IMR-90 (cell line): ENCODE measurements at regions not wholly inside any gene's neighbourhood (a gene's known extent, or its start where the extent isn't known, plus 50 kb on each side); places are given as distances from the start of the nearest gene placed in this dataset.

Experiments
- ATAC-seq: fragments of 200-7000 bp; cut with Tn5 transposase; 2 replicates; pipeline ENCODE4 v1.9.1; 2020; ENCODE audit warnings: low read depth, mild to moderate bottlenecking, moderate library complexity
- BruUV-seq: library from RNA; stranded (reverse); fragments of 400-500 nt; replicated peaks from 2 replicates; lab custom pipeline; 2021; lab: Mats Ljungman, UMichigan
- CTCF ChIA-PET: fragments of 300-600 bp; formaldehyde crosslinking; extraction: SDS; loops from one replicate; lab custom pipeline; 2021; ENCODE audit warnings: antibody characterized with exemption; lab: Yijun Ruan, JAX
- POLR2A ChIA-PET: fragments of 300-600 bp; sonication (Branson Sonifier 250); formaldehyde crosslinking; loops from one replicate; lab custom pipeline; 2022; ENCODE audit warnings: antibody characterized with exemption; ENCODE audit not compliant: unreplicated experiment; lab: Charles Lee
- DNase-seq: peaks from one replicate; pipeline ENCODE4 v3.0.0; 2013
- H2AFZ ChIP-seq: replicated peaks from 2 replicates; pipeline ENCODE3; 2013; ENCODE audit warnings: low read length, mild to moderate bottlenecking; ENCODE audit not compliant: poor library complexity
- H2AK5ac ChIP-seq: 2 replicates; pipeline ENCODE4 v1.6.1; 2013; ENCODE audit warnings: low read depth, low read length, inconsistent platforms
- H2AK9ac ChIP-seq: replicated peaks from 2 replicates; pipeline ENCODE3; 2013; ENCODE audit warnings: mild to moderate bottlenecking, low read depth, low read length, moderate library complexity; ENCODE audit not compliant: poor library complexity
- H2BK120ac ChIP-seq: 2 replicates; pipeline ENCODE4 v1.6.1; 2013; ENCODE audit warnings: low read depth, low read length, inconsistent platforms
- H2BK15ac ChIP-seq: 3 replicates; pipeline ENCODE4 v1.6.1; 2013; ENCODE audit warnings: low read depth, low read length, inconsistent platforms
- H2BK20ac ChIP-seq: 2 replicates; pipeline ENCODE4 v1.6.1; 2013; ENCODE audit warnings: low read depth, mild to moderate bottlenecking, inconsistent platforms, low read length, moderate library complexity
- H2BK5ac ChIP-seq: 2 replicates; pipeline ENCODE4 v1.6.1; 2013; ENCODE audit warnings: mild to moderate bottlenecking, low read depth, low read length, inconsistent platforms; ENCODE audit not compliant: poor library complexity, severe bottlenecking
- H3K14ac ChIP-seq: replicated peaks from 2 replicates; pipeline ENCODE4 v1.6.1; 2013; ENCODE audit warnings: low read depth, low read length, inconsistent platforms
- H3K18ac ChIP-seq: 2 replicates; pipeline ENCODE4 v1.6.1; 2013; ENCODE audit warnings: low read depth, low read length, control low read depth
- H3K23ac ChIP-seq: 2 replicates; pipeline ENCODE4 v1.6.1; 2013; ENCODE audit warnings: low read depth, low read length, inconsistent platforms
- H3K27ac ChIP-seq: 2 replicates; pipeline ENCODE4 v1.5.1; 2013; ENCODE audit warnings: mild to moderate bottlenecking, control low read depth, low read length; ENCODE audit not compliant: insufficient read depth
- H3K27me3 ChIP-seq: 2 replicates; pipeline ENCODE4 v1.6.1; 2013; ENCODE audit warnings: low read length; ENCODE audit not compliant: control insufficient read depth, insufficient read depth
- H3K36me3 ChIP-seq: 2 replicates; pipeline ENCODE4 v1.6.1; 2013; ENCODE audit warnings: low read length, mixed read lengths; ENCODE audit not compliant: control insufficient read depth, insufficient read depth
- H3K4ac ChIP-seq: 2 replicates; pipeline ENCODE4 v1.6.1; 2013; ENCODE audit warnings: low read depth, low read length, inconsistent platforms
- H3K4me1 ChIP-seq: 2 replicates; pipeline ENCODE4 v1.6.1; 2013; ENCODE audit warnings: low read length, mixed read lengths; ENCODE audit not compliant: control insufficient read depth, insufficient read depth
- H3K4me2 ChIP-seq: 2 replicates; pipeline ENCODE4 v1.6.1; 2013; ENCODE audit warnings: low read depth, mild to moderate bottlenecking, control low read depth, low read length, moderate library complexity
- H3K4me3 ChIP-seq: 2 replicates; pipeline ENCODE4 v1.5.1; 2013; ENCODE audit warnings: low read depth, mild to moderate bottlenecking, control low read depth, low read length, moderate library complexity; ENCODE audit not compliant: insufficient read depth
- H3K56ac ChIP-seq: 2 replicates; pipeline ENCODE4 v1.6.1; 2013; ENCODE audit warnings: low read length, inconsistent platforms; ENCODE audit not compliant: insufficient read depth; ENCODE audit errors: extremely low read depth
- H3K79me1 ChIP-seq, 2 experiments: 2 replicates each; pipeline ENCODE4 v1.6.1; 2013; ENCODE audit warnings: low read length in 2 of 2, inconsistent platforms in 1 of 2, low read depth in 1 of 2
- H3K9ac ChIP-seq: 2 replicates; pipeline ENCODE4 v1.6.1; 2013; ENCODE audit warnings: low read depth, low read length, control low read depth
- H3K9me1 ChIP-seq: 2 replicates; pipeline ENCODE4 v1.6.1; 2013; ENCODE audit warnings: low read length, inconsistent platforms; ENCODE audit not compliant: insufficient read depth
- H3K9me3 ChIP-seq: 2 replicates; pipeline ENCODE4 v1.6.1; 2013; ENCODE audit warnings: low read length; ENCODE audit not compliant: control insufficient read depth, insufficient read depth
- H4K20me1 ChIP-seq: 2 replicates; pipeline ENCODE4 v1.6.1; 2013; ENCODE audit warnings: low read length, inconsistent platforms; ENCODE audit not compliant: insufficient read depth
- H4K5ac ChIP-seq: 2 replicates; pipeline ENCODE4 v1.6.1; 2013; ENCODE audit warnings: mild to moderate bottlenecking, low read depth, low read length, control low read depth
- H4K8ac ChIP-seq, 2 experiments: 2 replicates each; pipeline ENCODE4 v1.6.1; 2013; ENCODE audit warnings: low read depth in 2 of 2, low read length in 2 of 2, control low read depth in 1 of 2, inconsistent platforms in 1 of 2
- H4K91ac ChIP-seq: 2 replicates; pipeline ENCODE4 v1.6.1; 2013; ENCODE audit warnings: low read depth, low read length, inconsistent platforms; ENCODE audit not compliant: insufficient read depth
- CHD1 ChIP-seq: IDR thresholded peaks from 2 replicates; pipeline ENCODE4 v1.6.1; 2012; ENCODE audit warnings: low read depth, low read length, improper control_type of control experiment
- CTCF ChIP-seq: conservative IDR thresholded peaks from 2 replicates; pipeline ENCODE4 v1.5.1; 2012; ENCODE audit warnings: mild to moderate bottlenecking, low read depth, low read length, improper control_type of control experiment
- FOS ChIP-seq: fragments of 150-350 bp; IDR thresholded peaks from 2 replicates; pipeline ENCODE4 v1.6.1; 2016; ENCODE audit warnings: low read depth, low read length
- MAZ ChIP-seq: IDR thresholded peaks from 2 replicates; pipeline ENCODE4 v1.6.1; 2012; ENCODE audit warnings: low read depth, mild to moderate bottlenecking, low read length, improper control_type of control experiment, moderate library complexity, borderline replicate concordance
- MXI1 ChIP-seq: IDR thresholded peaks from 2 replicates; pipeline ENCODE4 v1.6.1; 2012; ENCODE audit warnings: low read depth, mild to moderate bottlenecking, low read length, moderate library complexity, borderline replicate concordance
- NFE2L2 ChIP-seq: fragments of 150-350 bp; IDR thresholded peaks from 2 replicates; pipeline ENCODE4 v1.6.1; 2016; ENCODE audit warnings: low read depth, mild to moderate bottlenecking, low read length
- POLR2A ChIP-seq: IDR thresholded peaks from 2 replicates; pipeline ENCODE4 v1.6.1; 2012; ENCODE audit warnings: mild to moderate bottlenecking, low read depth, low read length
- RAD21 ChIP-seq: IDR thresholded peaks from 2 replicates; pipeline ENCODE4 v1.6.1; 2012; ENCODE audit warnings: low read length, improper control_type of control experiment
- RCOR1 ChIP-seq: IDR thresholded peaks from 2 replicates; pipeline ENCODE4 v1.6.1; 2012; ENCODE audit warnings: mild to moderate bottlenecking, low read length, improper control_type of control experiment; ENCODE audit not compliant: insufficient replicate concordance
- RFX5 ChIP-seq: IDR thresholded peaks from 2 replicates; pipeline ENCODE4 v1.8.0; 2012; ENCODE audit warnings: low read depth, mild to moderate bottlenecking, low read length, moderate library complexity
- SMC3 ChIP-seq: fragments of 150-350 bp; IDR thresholded peaks from 2 replicates; pipeline ENCODE4 v1.6.1; 2016; ENCODE audit warnings: low read depth, mild to moderate bottlenecking, antibody characterized with exemption, low read length, moderate library complexity
- WGBS, 2 experiments: methylation state at CpG; one replicate each; pipeline versions ENCODE4 v1.1.5 to v1.1.7; 2013; ENCODE audit warnings: missing lambda C conversion rate in 2 of 2; ENCODE audit not compliant: insufficient read length in 1 of 2; ENCODE audit errors: extremely low coverage in 2 of 2; 5-methylcytosine and 5-hydroxymethylcytosine counted together
- dilution Hi-C: fragments of 300-500 bp; cut with HindIII; formaldehyde crosslinking; loops from one replicate; pipeline ENCODE4 v1.14.3; 2018; ENCODE audit warnings: low sequenced_read_pairs; ENCODE audit not compliant: unreplicated experiment
- in situ Hi-C: fragments of 300-500 bp; cut with MboI; formaldehyde crosslinking; loops from 3 replicates; pipeline ENCODE4 v1.14.3; 2019; ENCODE audit warnings: low sequenced_read_pairs, inconsistent platforms, mixed read lengths
- intact Hi-C: fragments of 100-400 bp; cut with micrococcal nuclease; formaldehyde crosslinking; loops from 2 replicates; pipeline ENCODE4 v1.10.0; 2022
- TF ChIP-seq, protein P1 (sequence below): fragments of 150-350 bp; IDR thresholded peaks from 2 replicates; pipeline ENCODE4 v1.6.1; 2016; ENCODE audit warnings: low read depth, mild to moderate bottlenecking, low read length, moderate library complexity, borderline replicate concordance
- TF ChIP-seq, protein P2 (sequence below): fragments of 150-350 bp; IDR thresholded peaks from 2 replicates; pipeline ENCODE4 v1.6.1; 2017; ENCODE audit warnings: mild to moderate bottlenecking, antibody characterized with exemption, low read length, low read depth

- no peaks in the 10 kb centered on the region; the same call in 1 of the 2 replicates for H3K9me3 ChIP-seq
- no peaks in the 10 kb centered on the region for H3K4me1 ChIP-seq
- H4K91ac ChIP-seq: no peak overlapping the region
- ATAC-seq: no peak
- no peaks in the 10 kb centered on the region for H3K79me1 ChIP-seq
- H3K56ac ChIP-seq: no peak overlapping the region
- no peak overlapping the region for H2AFZ ChIP-seq
- H3K14ac ChIP-seq: no peak overlapping the region
- in situ Hi-C loops (no loop called here), dilution Hi-C loops (no loop called here), intact Hi-C loops (no loop called here)
- H3K9ac ChIP-seq: no peak overlapping the region
- H2AK9ac ChIP-seq: no peak overlapping the region
- TF ChIP-seq SMC3: no peak
- no peak for TF ChIP-seq RFX5
- no peak for TF ChIP-seq CTCF
- TF ChIP-seq, protein P1, sequence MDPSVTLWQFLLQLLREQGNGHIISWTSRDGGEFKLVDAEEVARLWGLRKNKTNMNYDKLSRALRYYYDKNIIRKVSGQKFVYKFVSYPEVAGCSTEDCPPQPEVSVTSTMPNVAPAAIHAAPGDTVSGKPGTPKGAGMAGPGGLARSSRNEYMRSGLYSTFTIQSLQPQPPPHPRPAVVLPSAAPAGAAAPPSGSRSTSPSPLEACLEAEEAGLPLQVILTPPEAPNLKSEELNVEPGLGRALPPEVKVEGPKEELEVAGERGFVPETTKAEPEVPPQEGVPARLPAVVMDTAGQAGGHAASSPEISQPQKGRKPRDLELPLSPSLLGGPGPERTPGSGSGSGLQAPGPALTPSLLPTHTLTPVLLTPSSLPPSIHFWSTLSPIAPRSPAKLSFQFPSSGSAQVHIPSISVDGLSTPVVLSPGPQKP: no peak
- no peak for TF ChIP-seq MXI1
- TF ChIP-seq RAD21: no peak
- no peak for TF ChIP-seq MAZ
- no peak for TF ChIP-seq RCOR1
- TF ChIP-seq POLR2A: no peak
- TF ChIP-seq, protein P2, sequence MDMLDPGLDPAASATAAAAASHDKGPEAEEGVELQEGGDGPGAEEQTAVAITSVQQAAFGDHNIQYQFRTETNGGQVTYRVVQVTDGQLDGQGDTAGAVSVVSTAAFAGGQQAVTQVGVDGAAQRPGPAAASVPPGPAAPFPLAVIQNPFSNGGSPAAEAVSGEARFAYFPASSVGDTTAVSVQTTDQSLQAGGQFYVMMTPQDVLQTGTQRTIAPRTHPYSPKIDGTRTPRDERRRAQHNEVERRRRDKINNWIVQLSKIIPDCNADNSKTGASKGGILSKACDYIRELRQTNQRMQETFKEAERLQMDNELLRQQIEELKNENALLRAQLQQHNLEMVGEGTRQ: no peak
- TF ChIP-seq NFE2L2: no peak
- no peak for TF ChIP-seq FOS
- no peak for TF ChIP-seq CHD1
- no peak overlapping the region for H3K4ac ChIP-seq
- no peak for DNase-seq
- no peak overlapping the region for H2BK120ac ChIP-seq
- no peak overlapping the region for H4K5ac ChIP-seq
- H3K27me3 ChIP-seq: no peaks in the 10 kb centered on the region
- no peak overlapping the region for H3K18ac ChIP-seq
- H2BK20ac ChIP-seq: no peak overlapping the region
- BruUV-seq: no TSS peak
- no peak overlapping the region for H3K27ac ChIP-seq
- no peak overlapping the region for H3K4me2 ChIP-seq
- no peaks in the 10 kb centered on the region for H3K36me3 ChIP-seq
- no peak overlapping the region for H2BK15ac ChIP-seq
- H3K23ac ChIP-seq: no peak overlapping the region
- no peak overlapping the region for H4K8ac ChIP-seq
- H2BK5ac ChIP-seq: no peak overlapping the region
- H3K4me3 ChIP-seq: no peak overlapping the region
- POLR2A ChIA-PET: no interaction called here
- WGBS, 2 experiments: no CpG with 5 or more reads among the region's 2 CpGs
- no peak overlapping the region for H2AK5ac ChIP-seq
- CTCF ChIA-PET: no interaction called here
- H3K9me1 ChIP-seq: no peaks in the 10 kb centered on the region
- no peaks in the 10 kb centered on the region for H4K20me1 ChIP-seq
Observed at GRCh38 chr3:118433825-118434224, 600.8 kb downstream of the IGSF11 start.
